ENCODE measurements at regions not wholly inside any gene's neighbourhood (a gene's known extent, or its start where the extent isn't known, plus 50 kb on each side); places are given as distances from the start of the nearest gene placed in this dataset.

DNA sequence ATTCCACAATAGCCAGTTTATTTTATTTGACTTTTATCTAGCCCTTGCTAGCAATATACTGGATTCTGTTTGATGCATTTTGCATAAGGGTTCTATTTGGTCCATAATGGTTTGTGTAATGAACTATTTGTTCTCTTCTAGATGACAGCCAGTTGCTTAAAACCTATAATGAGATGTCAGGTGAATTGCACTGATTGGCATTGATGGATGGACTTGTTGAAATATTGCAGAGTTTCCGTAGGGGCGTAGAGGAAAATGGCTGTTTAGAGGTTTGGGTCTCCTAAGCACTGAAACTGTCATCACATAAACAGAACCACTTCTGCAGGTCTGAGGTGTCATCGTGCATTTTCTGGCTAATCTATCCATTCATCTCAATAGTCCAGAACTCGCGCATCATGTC is 124.9 kb upstream of the HDAC9 start:
- TF ChIP-seq, protein P1, sequence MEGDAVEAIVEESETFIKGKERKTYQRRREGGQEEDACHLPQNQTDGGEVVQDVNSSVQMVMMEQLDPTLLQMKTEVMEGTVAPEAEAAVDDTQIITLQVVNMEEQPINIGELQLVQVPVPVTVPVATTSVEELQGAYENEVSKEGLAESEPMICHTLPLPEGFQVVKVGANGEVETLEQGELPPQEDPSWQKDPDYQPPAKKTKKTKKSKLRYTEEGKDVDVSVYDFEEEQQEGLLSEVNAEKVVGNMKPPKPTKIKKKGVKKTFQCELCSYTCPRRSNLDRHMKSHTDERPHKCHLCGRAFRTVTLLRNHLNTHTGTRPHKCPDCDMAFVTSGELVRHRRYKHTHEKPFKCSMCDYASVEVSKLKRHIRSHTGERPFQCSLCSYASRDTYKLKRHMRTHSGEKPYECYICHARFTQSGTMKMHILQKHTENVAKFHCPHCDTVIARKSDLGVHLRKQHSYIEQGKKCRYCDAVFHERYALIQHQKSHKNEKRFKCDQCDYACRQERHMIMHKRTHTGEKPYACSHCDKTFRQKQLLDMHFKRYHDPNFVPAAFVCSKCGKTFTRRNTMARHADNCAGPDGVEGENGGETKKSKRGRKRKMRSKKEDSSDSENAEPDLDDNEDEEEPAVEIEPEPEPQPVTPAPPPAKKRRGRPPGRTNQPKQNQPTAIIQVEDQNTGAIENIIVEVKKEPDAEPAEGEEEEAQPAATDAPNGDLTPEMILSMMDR (IDR thresholded peaks at IDR 0.05) = no peak
- TF ChIP-seq POLR2A (IDR thresholded peaks at IDR 0.05) = no peak
